ENCODE measurements at regions not wholly inside any gene's neighbourhood (a gene's known extent, or its start where the extent isn't known, plus 50 kb on each side); places are given as distances from the start of the nearest gene placed in this dataset.
"Not testable (repeated sequence)": the region's sequence is repeated elsewhere in the genome, so short reads cannot be mapped to it uniquely, and the experiment has no call there.

DNA sequence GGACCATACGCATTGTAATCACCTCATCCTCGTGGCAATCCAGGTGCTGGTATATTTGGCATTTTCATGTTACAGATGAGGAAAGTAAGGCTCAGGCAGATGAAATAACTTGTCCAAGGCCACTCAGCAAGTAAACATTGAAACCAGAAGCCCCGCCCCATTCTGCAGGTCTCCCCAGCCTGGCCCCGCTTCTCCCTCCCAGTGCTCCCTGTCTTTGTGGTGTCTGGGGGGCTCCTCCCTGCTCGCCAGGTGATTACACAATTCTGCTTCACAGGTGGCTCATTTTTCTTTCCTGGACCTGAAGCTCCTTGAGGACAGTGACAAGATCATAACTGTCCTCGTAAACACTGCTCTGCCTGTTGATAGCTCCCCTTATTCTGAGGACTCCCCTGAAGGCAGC, 531.5 kb upstream of the B3GAT1 start (continued):
- TF ChIP-seq, protein P1, sequence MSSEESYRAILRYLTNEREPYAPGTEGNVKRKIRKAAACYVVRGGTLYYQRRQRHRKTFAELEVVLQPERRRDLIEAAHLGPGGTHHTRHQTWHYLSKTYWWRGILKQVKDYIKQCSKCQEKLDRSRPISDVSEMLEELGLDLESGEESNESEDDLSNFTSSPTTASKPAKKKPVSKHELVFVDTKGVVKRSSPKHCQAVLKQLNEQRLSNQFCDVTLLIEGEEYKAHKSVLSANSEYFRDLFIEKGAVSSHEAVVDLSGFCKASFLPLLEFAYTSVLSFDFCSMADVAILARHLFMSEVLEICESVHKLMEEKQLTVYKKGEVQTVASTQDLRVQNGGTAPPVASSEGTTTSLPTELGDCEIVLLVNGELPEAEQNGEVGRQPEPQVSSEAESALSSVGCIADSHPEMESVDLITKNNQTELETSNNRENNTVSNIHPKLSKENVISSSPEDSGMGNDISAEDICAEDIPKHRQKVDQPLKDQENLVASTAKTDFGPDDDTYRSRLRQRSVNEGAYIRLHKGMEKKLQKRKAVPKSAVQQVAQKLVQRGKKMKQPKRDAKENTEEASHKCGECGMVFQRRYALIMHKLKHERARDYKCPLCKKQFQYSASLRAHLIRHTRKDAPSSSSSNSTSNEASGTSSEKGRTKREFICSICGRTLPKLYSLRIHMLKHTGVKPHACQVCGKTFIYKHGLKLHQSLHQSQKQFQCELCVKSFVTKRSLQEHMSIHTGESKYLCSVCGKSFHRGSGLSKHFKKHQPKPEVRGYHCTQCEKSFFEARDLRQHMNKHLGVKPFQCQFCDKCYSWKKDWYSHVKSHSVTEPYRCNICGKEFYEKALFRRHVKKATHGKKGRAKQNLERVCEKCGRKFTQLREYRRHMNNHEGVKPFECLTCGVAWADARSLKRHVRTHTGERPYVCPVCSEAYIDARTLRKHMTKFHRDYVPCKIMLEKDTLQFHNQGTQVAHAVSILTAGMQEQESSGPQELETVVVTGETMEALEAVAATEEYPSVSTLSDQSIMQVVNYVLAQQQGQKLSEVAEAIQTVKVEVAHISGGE (tag by site-specific recombination; conservative IDR thresholded peaks at IDR 0.05; ENCODE audit: low read depth) = no peak
- TF ChIP-seq ZBTB8A (tag by site-specific recombination; IDR thresholded peaks at IDR 0.05) = no peak
- no peak for TF ChIP-seq ZNF48 (tag by site-specific recombination; IDR thresholded peaks at IDR 0.05)
- TF ChIP-seq ZNF132 (tag by site-specific recombination; IDR thresholded peaks at IDR 0.05; ENCODE audit: borderline replicate concordance) = no peak
- TF ChIP-seq ZSCAN30 (tag by site-specific recombination; IDR thresholded peaks at IDR 0.05) = no peak

DNA sequence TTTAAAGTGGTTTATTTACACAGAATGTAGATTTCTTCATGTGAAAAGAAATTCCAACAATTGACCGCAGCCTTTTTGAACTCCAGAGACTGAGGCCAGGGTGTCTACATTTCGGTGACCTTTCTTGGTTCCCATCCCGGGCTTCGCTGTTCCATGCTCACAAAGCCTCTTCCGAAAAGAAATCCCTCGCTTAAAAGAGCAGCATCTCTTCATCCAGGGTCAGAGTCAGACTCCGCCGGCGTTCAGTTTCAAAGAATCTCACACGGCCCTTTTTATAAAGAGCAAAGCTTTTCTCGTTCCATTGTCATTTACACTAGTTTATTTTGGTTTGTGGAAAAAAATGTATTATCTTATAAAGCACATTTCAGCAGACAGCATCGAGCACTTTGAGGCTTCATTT, 530.6 kb upstream of the B3GAT1 start:
- H3K9me3 ChIP-seq (ENCODE audit: control insufficient read depth, insufficient read depth, low read depth, low read length) = no peaks in the 10 kb centered on the region
- no peak overlapping the region for H3K4me3 ChIP-seq (ENCODE audit: low read depth, low read length)
- CTCF ChIA-PET = no interaction called here
- no peak overlapping the region for H3K27ac ChIP-seq (ENCODE audit: extremely low read depth, low read depth, low read length)
- POLR2A ChIA-PET = no interaction called here
- TF ChIP-seq ZNF391 (tag by site-specific recombination; IDR thresholded peaks at IDR 0.05; ENCODE audit: borderline replicate concordance, low read depth) = no peak
- no peak for TF ChIP-seq SETDB1 (IDR thresholded peaks at IDR 0.05; ENCODE audit: insufficient read length, low read length)
- no peak for TF ChIP-seq ZNF792 (tag by site-specific recombination; IDR thresholded peaks at IDR 0.05)
- TF ChIP-seq ZNF704 (tag by site-specific recombination; IDR thresholded peaks at IDR 0.05) = no peak
- no peak for TF ChIP-seq ZNF510 (tag by site-specific recombination; IDR thresholded peaks at IDR 0.05; ENCODE audit: insufficient replicate concordance)
- TF ChIP-seq ZNF138 (tag by site-specific recombination; IDR thresholded peaks at IDR 0.05; ENCODE audit: borderline replicate concordance) = no peak
- TF ChIP-seq ZSCAN23 (tag by site-specific recombination; IDR thresholded peaks at IDR 0.05) = no peak
- H3K36me3 ChIP-seq (ENCODE audit: control insufficient read depth in 2 of 2, insufficient read depth in 1 of 2, low read length in 2 of 2) = no peaks in the 10 kb centered on the region
- no peaks in the 10 kb centered on the region for H3K4me1 ChIP-seq (ENCODE audit: control insufficient read depth, insufficient read depth, low read length)

GRCh38 chr11:134941936-134942600, 530.0 kb upstream of the B3GAT1 start:
- H3K4me3 ChIP-seq (ENCODE audit: low read depth, low read length); H3K36me3 ChIP-seq (ENCODE audit: control insufficient read depth in 2 of 2, insufficient read depth in 1 of 2, low read length in 2 of 2); CTCF ChIA-PET; H3K27ac ChIP-seq (ENCODE audit: extremely low read depth, low read depth, low read length); H3K4me1 ChIP-seq (ENCODE audit: control insufficient read depth, insufficient read depth, low read length); H3K9me3 ChIP-seq (ENCODE audit: control insufficient read depth, insufficient read depth, low read depth, low read length); POLR2A ChIA-PET: not testable (repeated sequence)

GRCh38 chr11:134941326-134941725, 529.3 kb upstream of the B3GAT1 start:
- POLR2A ChIA-PET = no interaction called here
- TF ChIP-seq ZNF157 (tag by site-specific recombination; IDR thresholded peaks at IDR 0.05) = no peak
- TF ChIP-seq ZBTB21 (tag by site-specific recombination; IDR thresholded peaks at IDR 0.05) = no peak
- TF ChIP-seq ELK4 (IDR thresholded peaks at IDR 0.05; ENCODE audit: borderline replicate concordance, low read depth, low read length) = no peak
- no peak for TF ChIP-seq ZNF555 (tag by site-specific recombination; conservative IDR thresholded peaks at IDR 0.05)
- TF ChIP-seq RBAK (tag by site-specific recombination; IDR thresholded peaks at IDR 0.05) = no peak
- TF ChIP-seq, protein P1 (tag by site-specific recombination; conservative IDR thresholded peaks at IDR 0.05; ENCODE audit: low read depth) = no peak
- TF ChIP-seq ZNF133 (tag by site-specific recombination; IDR thresholded peaks at IDR 0.05) = no peak
- TF ChIP-seq ZNF600 (tag by site-specific recombination; IDR thresholded peaks at IDR 0.05) = no peak
- TF ChIP-seq ZNF621 (tag by site-specific recombination; IDR thresholded peaks at IDR 0.05) = no peak
- TF ChIP-seq ZNF660 (tag by site-specific recombination; IDR thresholded peaks at IDR 0.05) = no peak
- TF ChIP-seq ZNF473 (tag by site-specific recombination; IDR thresholded peaks at IDR 0.05) = no peak

More at GRCh38 chr11:134941326-134941725, 529.3 kb upstream of the B3GAT1 start:
- Histone ChIP-seq H3K36me3 (ENCODE audit: control insufficient read depth in 2 of 2, insufficient read depth in 1 of 2, low read length in 2 of 2) (no peaks in the 10 kb centered on the region), H3K27ac (ENCODE audit: extremely low read depth, low read depth, low read length) (no peak overlapping the region), H3K4me3 (ENCODE audit: low read depth, low read length) (no peak overlapping the region), H3K4me1 (ENCODE audit: control insufficient read depth, insufficient read depth, low read length) (no peaks in the 10 kb centered on the region), H3K9me3 (ENCODE audit: control insufficient read depth, insufficient read depth, low read depth, low read length) (no peaks in the 10 kb centered on the region)
- CTCF ChIA-PET = no interaction called here

Data from HEK293 (cell line).